ENCODE measurements at regions not wholly inside any gene's neighbourhood (a gene's known extent, or its start where the extent isn't known, plus 50 kb on each side); places are given as distances from the start of the nearest gene placed in this dataset.

- TF ChIP-seq ELF1 (IDR thresholded peaks at IDR 0.05; ENCODE audit: borderline replicate concordance, low read depth) (no peak), RAD21 (IDR thresholded peaks at IDR 0.05; ENCODE audit: low read depth) (no peak), MAX (IDR thresholded peaks at IDR 0.05) (no peak), ZFX (IDR thresholded peaks at IDR 0.05) (no peak), SP1 (IDR thresholded peaks at IDR 0.05; ENCODE audit: low read depth) (no peak), TCF7L2 (IDR thresholded peaks at IDR 0.05; ENCODE audit: borderline replicate concordance, extremely low read depth, insufficient read depth, insufficient read length) (no peak), ZNF274 (IDR thresholded peaks at IDR 0.05; ENCODE audit: low read depth, low read length) (no peak), CEBPB (IDR thresholded peaks at IDR 0.05; ENCODE audit: low read depth) (no peak), JUND (IDR thresholded peaks at IDR 0.05) (no peak), EZH2 (IDR thresholded peaks at IDR 0.05) (no peak), EGR1 (IDR thresholded peaks at IDR 0.05; ENCODE audit: low read depth) (no peak), ZBTB33 (IDR thresholded peaks at IDR 0.05; ENCODE audit: extremely low read depth, insufficient replicate concordance, low read length) (no peak), FOSL1 (IDR thresholded peaks at IDR 0.05; ENCODE audit: low read depth) (no peak), YY1 (IDR thresholded peaks at IDR 0.05; ENCODE audit: extremely low read depth, insufficient replicate concordance, low read depth, low read length) (no peak), CBX3 (IDR thresholded peaks at IDR 0.05; ENCODE audit: low read depth) (no peak), POLR2AphosphoS5 (IDR thresholded peaks at IDR 0.05; ENCODE audit: low read depth, low read length) (no peak)
- TF ChIP-seq, protein P1, sequence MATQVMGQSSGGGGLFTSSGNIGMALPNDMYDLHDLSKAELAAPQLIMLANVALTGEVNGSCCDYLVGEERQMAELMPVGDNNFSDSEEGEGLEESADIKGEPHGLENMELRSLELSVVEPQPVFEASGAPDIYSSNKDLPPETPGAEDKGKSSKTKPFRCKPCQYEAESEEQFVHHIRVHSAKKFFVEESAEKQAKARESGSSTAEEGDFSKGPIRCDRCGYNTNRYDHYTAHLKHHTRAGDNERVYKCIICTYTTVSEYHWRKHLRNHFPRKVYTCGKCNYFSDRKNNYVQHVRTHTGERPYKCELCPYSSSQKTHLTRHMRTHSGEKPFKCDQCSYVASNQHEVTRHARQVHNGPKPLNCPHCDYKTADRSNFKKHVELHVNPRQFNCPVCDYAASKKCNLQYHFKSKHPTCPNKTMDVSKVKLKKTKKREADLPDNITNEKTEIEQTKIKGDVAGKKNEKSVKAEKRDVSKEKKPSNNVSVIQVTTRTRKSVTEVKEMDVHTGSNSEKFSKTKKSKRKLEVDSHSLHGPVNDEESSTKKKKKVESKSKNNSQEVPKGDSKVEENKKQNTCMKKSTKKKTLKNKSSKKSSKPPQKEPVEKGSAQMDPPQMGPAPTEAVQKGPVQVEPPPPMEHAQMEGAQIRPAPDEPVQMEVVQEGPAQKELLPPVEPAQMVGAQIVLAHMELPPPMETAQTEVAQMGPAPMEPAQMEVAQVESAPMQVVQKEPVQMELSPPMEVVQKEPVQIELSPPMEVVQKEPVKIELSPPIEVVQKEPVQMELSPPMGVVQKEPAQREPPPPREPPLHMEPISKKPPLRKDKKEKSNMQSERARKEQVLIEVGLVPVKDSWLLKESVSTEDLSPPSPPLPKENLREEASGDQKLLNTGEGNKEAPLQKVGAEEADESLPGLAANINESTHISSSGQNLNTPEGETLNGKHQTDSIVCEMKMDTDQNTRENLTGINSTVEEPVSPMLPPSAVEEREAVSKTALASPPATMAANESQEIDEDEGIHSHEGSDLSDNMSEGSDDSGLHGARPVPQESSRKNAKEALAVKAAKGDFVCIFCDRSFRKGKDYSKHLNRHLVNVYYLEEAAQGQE (IDR thresholded peaks at IDR 0.05; ENCODE audit: low read depth) = no peak
- TF ChIP-seq, protein P2, sequence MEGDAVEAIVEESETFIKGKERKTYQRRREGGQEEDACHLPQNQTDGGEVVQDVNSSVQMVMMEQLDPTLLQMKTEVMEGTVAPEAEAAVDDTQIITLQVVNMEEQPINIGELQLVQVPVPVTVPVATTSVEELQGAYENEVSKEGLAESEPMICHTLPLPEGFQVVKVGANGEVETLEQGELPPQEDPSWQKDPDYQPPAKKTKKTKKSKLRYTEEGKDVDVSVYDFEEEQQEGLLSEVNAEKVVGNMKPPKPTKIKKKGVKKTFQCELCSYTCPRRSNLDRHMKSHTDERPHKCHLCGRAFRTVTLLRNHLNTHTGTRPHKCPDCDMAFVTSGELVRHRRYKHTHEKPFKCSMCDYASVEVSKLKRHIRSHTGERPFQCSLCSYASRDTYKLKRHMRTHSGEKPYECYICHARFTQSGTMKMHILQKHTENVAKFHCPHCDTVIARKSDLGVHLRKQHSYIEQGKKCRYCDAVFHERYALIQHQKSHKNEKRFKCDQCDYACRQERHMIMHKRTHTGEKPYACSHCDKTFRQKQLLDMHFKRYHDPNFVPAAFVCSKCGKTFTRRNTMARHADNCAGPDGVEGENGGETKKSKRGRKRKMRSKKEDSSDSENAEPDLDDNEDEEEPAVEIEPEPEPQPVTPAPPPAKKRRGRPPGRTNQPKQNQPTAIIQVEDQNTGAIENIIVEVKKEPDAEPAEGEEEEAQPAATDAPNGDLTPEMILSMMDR (IDR thresholded peaks at IDR 0.05 in 2 of 3, conservative IDR thresholded peaks at IDR 0.05 in 1 of 3; ENCODE audit: borderline replicate concordance in 1 of 3, insufficient read depth in 1 of 3, low read depth in 2 of 3, low read length in 2 of 3) = no peak
- DNase-seq (ENCODE audit: low read depth, low spot score) = no peak
- CTCF ChIA-PET = no interaction called here
- RAD21 ChIA-PET (ENCODE audit: low non-redundant PET in 1 of 2, low total read pairs in 2 of 2, uncharacterized antibody in 2 of 2, unreplicated experiment in 2 of 2) = no interaction called here
- no TSS peak for BruUV-seq (replicated peaks)
- Histone ChIP-seq H3K9me3 (ENCODE audit: control insufficient read depth in 1 of 2, insufficient read depth in 1 of 2, low read depth in 1 of 2, low read length in 2 of 2) (no peaks in the 10 kb centered on the region), H3K4me2 (ENCODE audit: low read length) (no peak overlapping the region), H3K9ac (ENCODE audit: low read length) (no peak overlapping the region), H3K4me1 (ENCODE audit: control insufficient read depth in 1 of 2, insufficient read depth in 2 of 2, low read length in 2 of 2) (no peaks in the 10 kb centered on the region), H3K79me2 (ENCODE audit: insufficient read depth, low read length) (no peaks in the 10 kb centered on the region), H4K20me1 (ENCODE audit: insufficient read depth) (no peaks in the 10 kb centered on the region), H3K27me3 (ENCODE audit: insufficient read depth, low read length) (no peaks in the 10 kb centered on the region), H3K4me3 (replicated peaks in 1 of 2; ENCODE audit: low read depth in 1 of 2, low read length in 2 of 2) (no peak overlapping the region), H3K27ac (ENCODE audit: low read depth, low read length) (no peak overlapping the region), H3K36me3 (ENCODE audit: control insufficient read depth in 1 of 2, insufficient read depth in 2 of 2, low read length in 2 of 2) (no peaks in the 10 kb centered on the region), H3K9me2 (ENCODE audit: insufficient read depth) (no peaks in the 10 kb centered on the region), H2AFZ (ENCODE audit: low read depth, low read length, poor library complexity, severe bottlenecking) (no peak overlapping the region)
- intact Hi-C loops (cut with micrococcal nuclease) = no loop called here
- ATAC-seq = no peak
- POLR2A ChIA-PET = no interaction called here
Observed at GRCh38 chr14:49106741-49107667, 479.2 kb downstream of the RPS29 start.
